ENCODE measurements at regions not wholly inside any gene's neighbourhood (a gene's known extent, or its start where the extent isn't known, plus 50 kb on each side); places are given as distances from the start of the nearest gene placed in this dataset.

GRCh38 chr6:56404599-56404998, 157.2 kb upstream of the COL21A1 start:
- TF ChIP-seq POLR2AphosphoS5 (IDR thresholded peaks at IDR 0.05; ENCODE audit: low read depth, low read length): no peak
- TF ChIP-seq TAF1 (IDR thresholded peaks at IDR 0.05; ENCODE audit: low read depth, low read length): no peak
- TF ChIP-seq POLR2A (IDR thresholded peaks at IDR 0.05; ENCODE audit: low read depth, low read length): no peak
- no peak for TF ChIP-seq POU2F2 (IDR thresholded peaks at IDR 0.05; ENCODE audit: low read depth, low read length)
- no peak for TF ChIP-seq SPI1 (IDR thresholded peaks at IDR 0.05; ENCODE audit: low read depth, low read length)

All from GM12891 (cell line).